Panc1 (cell line): ENCODE measurements at regions not wholly inside any gene's neighbourhood (a gene's known extent, or its start where the extent isn't known, plus 50 kb on each side); places are given as distances from the start of the nearest gene placed in this dataset.

Experiments
- ATAC-seq: fragments of 200-7000 bp; cut with Tn5 transposase; 2 replicates; pipeline ENCODE4 v1.9.1; 2020; ENCODE audit warnings: mild to moderate bottlenecking, moderate library complexity
- BruUV-seq: library from RNA; stranded (reverse); fragments of 400-500 nt; replicated peaks from 2 replicates; lab custom pipeline; 2021; lab: Mats Ljungman, UMichigan
- CTCF ChIA-PET: fragments of 300-600 bp; sonication (Branson Sonifier 250); formaldehyde crosslinking; loops from one replicate; lab custom pipeline; 2022; ENCODE audit warnings: antibody characterized with exemption; lab: Charles Lee
- POLR2A ChIA-PET: fragments of 300-600 bp; sonication (Branson Sonifier 250); formaldehyde crosslinking; loops from one replicate; lab custom pipeline; 2022; ENCODE audit warnings: antibody characterized with exemption; lab: Charles Lee
- DNase-seq: peaks from one replicate; pipeline ENCODE4 v3.0.0-alpha.2; 2010; ENCODE audit warnings: low read depth, low spot score
- H3K27ac ChIP-seq: 2 replicates; pipeline ENCODE4 v1.5.1; 2011; ENCODE audit warnings: mild to moderate bottlenecking, low read length, inconsistent platforms
- H3K27me3 ChIP-seq: fragments of 200-500 bp; sonication (Bioruptor generic); 2 replicates; pipeline ENCODE4 v1.6.0; 2014; ENCODE audit warnings: low read length, inconsistent platforms; ENCODE audit not compliant: control insufficient read depth, insufficient read depth
- H3K36me3 ChIP-seq: fragments of 200-500 bp; sonication (Bioruptor generic); 2 replicates; pipeline ENCODE4 v1.5.1; 2014; ENCODE audit warnings: inconsistent platforms, mild to moderate bottlenecking, low read length, moderate library complexity; ENCODE audit not compliant: control insufficient read depth, insufficient read depth
- H3K4me1 ChIP-seq: 2 replicates; pipeline ENCODE4 v1.5.1; 2011; ENCODE audit warnings: inconsistent platforms, mild to moderate bottlenecking, low read length, moderate library complexity; ENCODE audit not compliant: control insufficient read depth, insufficient read depth
- H3K4me3 ChIP-seq, 2 experiments: 2 replicates each; pipeline ENCODE4 v1.5.1; 2011 to 2012; ENCODE audit warnings: low read depth in 2 of 2, low read length in 2 of 2, mild to moderate bottlenecking in 2 of 2, inconsistent platforms in 1 of 2, moderate library complexity in 1 of 2
- H3K9me3 ChIP-seq: fragments of 200-500 bp; sonication (Bioruptor generic); 2 replicates; pipeline ENCODE4 v1.5.1; 2014; ENCODE audit warnings: low read depth, mild to moderate bottlenecking, inconsistent platforms, low read length, moderate library complexity; ENCODE audit not compliant: control insufficient read depth, insufficient read depth
- POLR2AphosphoS5 ChIP-seq: IDR thresholded peaks from 2 replicates; pipeline ENCODE4 v1.6.1; 2012; ENCODE audit warnings: mild to moderate bottlenecking, low read depth, low read length, moderate library complexity
- SIN3A ChIP-seq: IDR thresholded peaks from 2 replicates; pipeline ENCODE4 v1.6.1; 2012; ENCODE audit warnings: low read depth, mild to moderate bottlenecking, low read length, moderate library complexity, borderline replicate concordance; ENCODE audit not compliant: insufficient read depth
- TCF7L2 ChIP-seq: IDR thresholded peaks from 2 replicates; pipeline ENCODE4 v1.6.1; 2011; ENCODE audit warnings: mild to moderate bottlenecking, low read depth, low read length, inconsistent platforms
- in situ Hi-C: cut with HindIII; loops from 2 replicates; pipeline ENCODE4 v1.10.0; 2016; ENCODE audit warnings: low sequenced_read_pairs, low pct_unique_long_range_greater_than_20kb
- intact Hi-C: fragments of 100-400 bp; cut with micrococcal nuclease; formaldehyde crosslinking; loops from one replicate; pipeline ENCODE4 v1.10.0; 2022; ENCODE audit not compliant: unreplicated experiment
- TF ChIP-seq, protein P1 (sequence below): fragments of 450-650 bp; IDR thresholded peaks from 2 replicates; pipeline ENCODE4 v1.5.1; 2017; ENCODE audit warnings: mild to moderate bottlenecking
- TF ChIP-seq, protein P2 (sequence below), 2 experiments: IDR thresholded peaks; 2 replicates each; pipeline ENCODE4 v1.6.1; 2011 to 2012; ENCODE audit warnings: low read depth in 2 of 2, control low read depth in 1 of 2, low read length in 1 of 2, mild to moderate bottlenecking in 1 of 2, moderate library complexity in 1 of 2; ENCODE audit not compliant: insufficient read depth in 1 of 2

DNA sequence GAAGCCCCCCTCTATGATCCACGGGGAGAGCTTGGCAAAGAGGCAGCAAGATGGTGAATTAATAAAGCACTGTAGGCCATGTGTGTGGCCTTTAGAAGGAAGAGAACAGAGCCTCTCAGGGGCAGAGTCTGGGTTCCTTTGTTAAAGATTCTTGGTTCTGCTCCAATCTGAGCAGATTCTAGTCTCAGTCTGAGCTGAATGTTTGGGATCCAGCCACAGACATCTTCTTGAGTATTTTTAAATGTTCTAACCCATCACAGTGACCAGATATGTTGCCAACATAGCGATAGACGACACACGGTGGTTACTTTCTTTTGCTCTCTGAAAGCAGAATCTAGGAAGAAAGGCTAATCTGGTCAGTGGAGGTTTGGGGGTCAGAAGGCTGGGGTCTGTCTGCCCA, 147.5 kb upstream of the GPR12 start:
- in situ Hi-C loops (no loop called here), intact Hi-C loops (no loop called here)
- Histone ChIP-seq H3K27ac (no peak overlapping the region), H3K4me3 (no peak overlapping the region), H3K27me3 (no peaks in the 10 kb centered on the region), H3K36me3 (no peaks in the 10 kb centered on the region), H3K9me3 (no peaks in the 10 kb centered on the region), H3K4me1 (no peaks in the 10 kb centered on the region)
- no TSS peak for BruUV-seq
- TF ChIP-seq POLR2AphosphoS5 (no peak), TCF7L2 (no peak), SIN3A (no peak)
- TF ChIP-seq, protein P1, sequence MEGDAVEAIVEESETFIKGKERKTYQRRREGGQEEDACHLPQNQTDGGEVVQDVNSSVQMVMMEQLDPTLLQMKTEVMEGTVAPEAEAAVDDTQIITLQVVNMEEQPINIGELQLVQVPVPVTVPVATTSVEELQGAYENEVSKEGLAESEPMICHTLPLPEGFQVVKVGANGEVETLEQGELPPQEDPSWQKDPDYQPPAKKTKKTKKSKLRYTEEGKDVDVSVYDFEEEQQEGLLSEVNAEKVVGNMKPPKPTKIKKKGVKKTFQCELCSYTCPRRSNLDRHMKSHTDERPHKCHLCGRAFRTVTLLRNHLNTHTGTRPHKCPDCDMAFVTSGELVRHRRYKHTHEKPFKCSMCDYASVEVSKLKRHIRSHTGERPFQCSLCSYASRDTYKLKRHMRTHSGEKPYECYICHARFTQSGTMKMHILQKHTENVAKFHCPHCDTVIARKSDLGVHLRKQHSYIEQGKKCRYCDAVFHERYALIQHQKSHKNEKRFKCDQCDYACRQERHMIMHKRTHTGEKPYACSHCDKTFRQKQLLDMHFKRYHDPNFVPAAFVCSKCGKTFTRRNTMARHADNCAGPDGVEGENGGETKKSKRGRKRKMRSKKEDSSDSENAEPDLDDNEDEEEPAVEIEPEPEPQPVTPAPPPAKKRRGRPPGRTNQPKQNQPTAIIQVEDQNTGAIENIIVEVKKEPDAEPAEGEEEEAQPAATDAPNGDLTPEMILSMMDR: no peak
- TF ChIP-seq, protein P2, sequence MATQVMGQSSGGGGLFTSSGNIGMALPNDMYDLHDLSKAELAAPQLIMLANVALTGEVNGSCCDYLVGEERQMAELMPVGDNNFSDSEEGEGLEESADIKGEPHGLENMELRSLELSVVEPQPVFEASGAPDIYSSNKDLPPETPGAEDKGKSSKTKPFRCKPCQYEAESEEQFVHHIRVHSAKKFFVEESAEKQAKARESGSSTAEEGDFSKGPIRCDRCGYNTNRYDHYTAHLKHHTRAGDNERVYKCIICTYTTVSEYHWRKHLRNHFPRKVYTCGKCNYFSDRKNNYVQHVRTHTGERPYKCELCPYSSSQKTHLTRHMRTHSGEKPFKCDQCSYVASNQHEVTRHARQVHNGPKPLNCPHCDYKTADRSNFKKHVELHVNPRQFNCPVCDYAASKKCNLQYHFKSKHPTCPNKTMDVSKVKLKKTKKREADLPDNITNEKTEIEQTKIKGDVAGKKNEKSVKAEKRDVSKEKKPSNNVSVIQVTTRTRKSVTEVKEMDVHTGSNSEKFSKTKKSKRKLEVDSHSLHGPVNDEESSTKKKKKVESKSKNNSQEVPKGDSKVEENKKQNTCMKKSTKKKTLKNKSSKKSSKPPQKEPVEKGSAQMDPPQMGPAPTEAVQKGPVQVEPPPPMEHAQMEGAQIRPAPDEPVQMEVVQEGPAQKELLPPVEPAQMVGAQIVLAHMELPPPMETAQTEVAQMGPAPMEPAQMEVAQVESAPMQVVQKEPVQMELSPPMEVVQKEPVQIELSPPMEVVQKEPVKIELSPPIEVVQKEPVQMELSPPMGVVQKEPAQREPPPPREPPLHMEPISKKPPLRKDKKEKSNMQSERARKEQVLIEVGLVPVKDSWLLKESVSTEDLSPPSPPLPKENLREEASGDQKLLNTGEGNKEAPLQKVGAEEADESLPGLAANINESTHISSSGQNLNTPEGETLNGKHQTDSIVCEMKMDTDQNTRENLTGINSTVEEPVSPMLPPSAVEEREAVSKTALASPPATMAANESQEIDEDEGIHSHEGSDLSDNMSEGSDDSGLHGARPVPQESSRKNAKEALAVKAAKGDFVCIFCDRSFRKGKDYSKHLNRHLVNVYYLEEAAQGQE (IDR thresholded peaks at IDR 0.05; ENCODE audit: insufficient read depth in 1 of 2, low read depth in 2 of 2, low read length in 1 of 2): no peak
- no peak for ATAC-seq
- ChIA-PET CTCF (no interaction called here), POLR2A (no interaction called here)
- DNase-seq: no peak

DNA sequence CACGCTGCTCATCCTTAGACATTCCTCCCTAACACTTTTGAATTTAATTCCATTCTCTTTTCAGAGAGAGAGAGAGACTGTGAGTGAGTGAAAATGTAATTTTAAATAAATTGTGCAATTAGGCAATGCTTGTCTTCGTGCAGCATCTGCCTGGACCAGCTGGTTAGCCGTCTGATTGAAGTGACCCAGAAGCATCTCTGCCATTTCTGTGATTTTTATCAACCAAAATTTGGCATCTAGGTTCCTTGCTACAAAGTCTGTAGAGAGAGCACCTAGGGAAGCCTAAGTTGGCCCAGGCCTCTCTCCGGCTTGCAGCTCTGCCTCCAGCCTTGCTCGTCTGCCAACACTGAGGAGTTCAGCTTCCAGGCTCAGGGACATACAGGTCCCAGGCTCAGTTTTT, 138.6 kb upstream of the GPR12 start:
- Histone ChIP-seq H3K9me3 (no peaks in the 10 kb centered on the region), H3K4me3 (no peak overlapping the region), H3K27ac (no peak overlapping the region), H3K4me1 (no peaks in the 10 kb centered on the region), H3K27me3 (no peaks in the 10 kb centered on the region), H3K36me3 (no peaks in the 10 kb centered on the region)
- intact Hi-C loops (no loop called here), in situ Hi-C loops (no loop called here)
- POLR2A ChIA-PET: interaction anchor here (0.7 kb wide), 1 partner anchor 26 kb away, joined by 3 read pairs; no protein-coding TSS in a partner anchor
- DNase-seq (no peak), ATAC-seq (no peak)
- no peak for TF ChIP-seq POLR2AphosphoS5
- no peak for TF ChIP-seq TCF7L2
- no peak for TF ChIP-seq SIN3A
- BruUV-seq: no TSS peak
- CTCF ChIA-PET: no interaction called here

DNA sequence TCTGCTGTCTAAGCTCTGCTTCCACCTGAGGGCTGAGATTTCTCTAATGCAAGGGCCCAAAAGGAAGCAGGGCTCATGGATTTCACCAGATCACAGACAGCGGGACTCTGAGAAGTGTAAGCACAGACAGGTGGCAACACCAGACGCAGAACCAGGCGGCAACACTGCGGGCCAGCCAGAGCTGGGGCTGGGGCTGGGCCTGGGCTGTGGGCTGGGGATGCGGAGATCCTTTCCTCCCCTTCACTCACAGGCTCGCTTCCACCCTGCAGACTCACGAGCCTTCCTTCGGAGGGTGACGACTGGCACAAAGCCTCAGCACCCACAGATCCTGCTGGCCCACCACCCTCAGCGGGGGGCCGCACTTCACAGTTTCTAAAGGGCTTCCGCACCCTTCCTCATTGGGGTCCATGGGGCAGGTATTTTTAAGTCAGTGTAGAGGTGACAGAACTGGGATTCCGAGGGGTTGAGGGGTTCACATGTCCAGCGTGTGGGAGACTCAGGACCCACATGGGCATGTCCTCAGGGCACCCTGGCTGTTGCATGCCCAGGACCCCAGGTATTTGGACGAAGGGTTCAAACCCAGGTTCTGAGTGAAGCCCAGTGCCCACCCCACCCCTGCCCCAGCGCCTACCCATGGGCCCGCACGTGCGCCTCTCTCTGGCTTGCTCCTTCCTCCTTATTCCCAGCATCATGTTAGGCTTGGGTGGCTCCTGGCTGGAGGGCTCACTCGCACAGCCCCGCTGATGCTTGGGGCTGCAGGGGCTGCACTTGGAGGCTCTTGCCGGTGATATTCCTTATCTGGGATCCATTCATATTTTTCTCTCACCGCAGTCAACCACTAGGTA, 137.3 kb upstream of the GPR12 start:
- in situ Hi-C loops: no loop called here
- no peak for ATAC-seq

More for the DNA sequence above, 137.3 kb upstream of the GPR12 start:
- no peaks in the 10 kb centered on the region for H3K4me1 ChIP-seq
- no peak overlapping the region for H3K27ac ChIP-seq
- CTCF ChIA-PET: no interaction called here
- H3K9me3 ChIP-seq: no peaks in the 10 kb centered on the region
- POLR2A ChIA-PET: no interaction called here
- no peaks in the 10 kb centered on the region for H3K27me3 ChIP-seq
- intact Hi-C loops: no loop called here
- BruUV-seq: no TSS peak
- DNase-seq: no peak
- no peaks in the 10 kb centered on the region for H3K36me3 ChIP-seq
- TF ChIP-seq SIN3A (no peak), TCF7L2 (no peak), POLR2AphosphoS5 (no peak)
- TF ChIP-seq, protein P1: no peak
- TF ChIP-seq, protein P2 (IDR thresholded peaks at IDR 0.05; ENCODE audit: insufficient read depth in 1 of 2, low read depth in 2 of 2, low read length in 1 of 2): no peak
- H3K4me3 ChIP-seq: no peak overlapping the region
